Fibroblast of upper back skin (primary cell): ENCODE measurements at regions not wholly inside any gene's neighbourhood (a gene's known extent, or its start where the extent isn't known, plus 50 kb on each side); places are given as distances from the start of the nearest gene placed in this dataset.
A peak's percentile ranks its signal among the peaks of the same experiment; 100 is the strongest.
"Not testable (repeated sequence)": the region's sequence is repeated elsewhere in the genome, so short reads cannot be mapped to it uniquely, and the experiment has no call there.

Experiments
- DNase-seq: peaks from one replicate; pipeline ENCODE4 v3.0.0-alpha.2; 2013

GRCh38 chr13:76607866-76608265 lies 278.3 kb downstream of the KCTD12 start:
- no peak for DNase-seq

- no peak for DNase-seq
Measured at GRCh38 chr13:76600081-76600480, 286.1 kb downstream of the KCTD12 start.

GRCh38 chr13:76597868-76598267 lies 288.3 kb downstream of the KCTD12 start:
- DNase-seq = no peak

- peak; percentile 28 for DNase-seq
Measured at GRCh38 chr13:76596216-76596615, 290.0 kb downstream of the KCTD12 start.

- no peak for DNase-seq
Measured at GRCh38 chr13:76594435-76594834, 291.8 kb downstream of the KCTD12 start.

GRCh38 chr13:76586842-76587241 lies 299.4 kb downstream of the KCTD12 start:
- no peak for DNase-seq

- no peak for DNase-seq
Measured at GRCh38 chr13:76579701-76580100, 306.5 kb downstream of the KCTD12 start.

GRCh38 chr13:76575634-76576033 lies 310.6 kb downstream of the KCTD12 start:
- DNase-seq = not testable (repeated sequence)

GRCh38 chr13:76570510-76570971 lies 315.7 kb downstream of the KCTD12 start:
- DNase-seq = no peak

- no peak for DNase-seq
Measured at GRCh38 chr13:76556627-76557026, 329.6 kb downstream of the KCTD12 start.

GRCh38 chr13:76552807-76553206 lies 333.4 kb downstream of the KCTD12 start:
- no peak for DNase-seq

- DNase-seq = no peak
Measured at GRCh38 chr13:76552041-76552772, 334.0 kb downstream of the KCTD12 start.

- no peak for DNase-seq
Measured at GRCh38 chr13:76542176-76542575, 344.0 kb downstream of the KCTD12 start.

- DNase-seq = no peak
Measured at GRCh38 chr13:76538004-76538403, 348.2 kb downstream of the KCTD12 start.

- DNase-seq = no peak
Measured at GRCh38 chr13:76533251-76533650, 353.0 kb downstream of the KCTD12 start.

- DNase-seq = peak; percentile 4
Measured at GRCh38 chr13:76527041-76527440, 359.2 kb downstream of the KCTD12 start.

GRCh38 chr13:76523740-76524340 lies 362.4 kb downstream of the KCTD12 start:
- peak; percentile 4 for DNase-seq

- peak; percentile 44 for DNase-seq
Measured at GRCh38 chr13:76522083-76522755, 364.0 kb downstream of the KCTD12 start.

GRCh38 chr13:76519685-76520084 lies 366.5 kb downstream of the KCTD12 start:
- no peak for DNase-seq

GRCh38 chr13:76516586-76516985 lies 369.6 kb downstream of the KCTD12 start:
- no peak for DNase-seq

- DNase-seq = peak; percentile 70
Measured at GRCh38 chr13:76516013-76516412, 370.2 kb downstream of the KCTD12 start.

GRCh38 chr13:76512721-76513145 lies 373.5 kb downstream of the KCTD12 start:
- peak; percentile 82 for DNase-seq

- DNase-seq = no peak
Measured at GRCh38 chr13:76505437-76505836, 380.8 kb downstream of the KCTD12 start.

- no peak for DNase-seq
Measured at GRCh38 chr13:76503766-76504165, 382.4 kb downstream of the KCTD12 start.
